Liver (tissue), 3 donors: ENCODE measurements at regions not wholly inside any gene's neighbourhood (a gene's known extent, or its start where the extent isn't known, plus 50 kb on each side); places are given as distances from the start of the nearest gene placed in this dataset.

ENCODE experiments used
- ATF3 ChIP-seq: IDR thresholded peaks from 2 replicates; pipeline ENCODE4 v1.6.1; 2016; ENCODE audit warnings: antibody characterized with exemption
- CTCF ChIP-seq: fragments of 150-350 bp; IDR thresholded peaks from 2 replicates; pipeline ENCODE4 v1.5.1; 2017; ENCODE audit warnings: improper control_type of control experiment, low read depth, low read length; ENCODE audit not compliant: missing input control
- FOXA1 ChIP-seq: IDR thresholded peaks from 2 replicates; pipeline ENCODE4 v1.6.1; 2016; ENCODE audit warnings: antibody characterized with exemption
- GABPA ChIP-seq, 2 donors: IDR thresholded peaks in 1 of 2; conservative IDR thresholded peaks in 1 of 2; 2 replicates each; pipeline ENCODE4 v1.6.1; 2016; ENCODE audit warnings: antibody characterized with exemption in 2 of 2, mild to moderate bottlenecking in 1 of 2, moderate library complexity in 1 of 2
- HNF4G ChIP-seq: IDR thresholded peaks from 2 replicates; pipeline ENCODE4 v1.6.1; 2016; ENCODE audit warnings: antibody characterized with exemption
- JUND ChIP-seq, 2 donors: IDR thresholded peaks; 2 replicates each; pipeline ENCODE4 v1.6.1; 2016; ENCODE audit warnings: antibody characterized with exemption in 2 of 2
- MAX ChIP-seq: IDR thresholded peaks from 2 replicates; pipeline ENCODE4 v1.6.1; 2016; ENCODE audit warnings: antibody characterized with exemption
- RAD21 ChIP-seq, 2 donors: IDR thresholded peaks; 2 replicates each; pipeline ENCODE4 v1.6.1; 2016; ENCODE audit warnings: antibody characterized with exemption in 2 of 2, mild to moderate bottlenecking in 2 of 2
- REST ChIP-seq: IDR thresholded peaks from 2 replicates; pipeline ENCODE4 v1.6.1; 2016; ENCODE audit warnings: antibody characterized with exemption, mild to moderate bottlenecking
- RXRA ChIP-seq, 2 donors: IDR thresholded peaks; 2 replicates each; pipeline ENCODE4 v1.6.1; 2017 to 2018; ENCODE audit warnings: antibody characterized with exemption in 2 of 2, mild to moderate bottlenecking in 1 of 2
- SP1 ChIP-seq: IDR thresholded peaks from 2 replicates; pipeline ENCODE4 v1.6.1; 2018; ENCODE audit warnings: antibody characterized with exemption, mild to moderate bottlenecking
- TAF1 ChIP-seq: conservative IDR thresholded peaks from 2 replicates; pipeline ENCODE4 v1.6.1; 2016; ENCODE audit warnings: antibody characterized with exemption, mild to moderate bottlenecking
- YY1 ChIP-seq: IDR thresholded peaks from 2 replicates; pipeline ENCODE4 v1.6.1; 2016; ENCODE audit warnings: antibody characterized with exemption, mild to moderate bottlenecking
- ZBTB33 ChIP-seq: IDR thresholded peaks from 2 replicates; pipeline ENCODE4 v1.6.1; 2016; ENCODE audit warnings: antibody characterized with exemption
- donor health status: healthy.
- donor health status: healthy.

GRCh38 chr15:25969886-25970285, 106.8 kb upstream of the ATP10A start:
- TF ChIP-seq CTCF (no peak), REST (no peak), MAX (no peak), SP1 (no peak), JUND (IDR thresholded peaks at IDR 0.05) (no peak), GABPA (IDR thresholded peaks at IDR 0.05 in 1 of 2, conservative IDR thresholded peaks at IDR 0.05 in 1 of 2) (no peak), YY1 (no peak), ZBTB33 (no peak), ATF3 (no peak), FOXA1 (no peak), RXRA (IDR thresholded peaks at IDR 0.05) (no peak), TAF1 (no peak), HNF4G (no peak), RAD21 (IDR thresholded peaks at IDR 0.05) (no peak)
